ENCODE measurements at regions not wholly inside any gene's neighbourhood (a gene's known extent, or its start where the extent isn't known, plus 50 kb on each side); places are given as distances from the start of the nearest gene placed in this dataset.

DNA sequence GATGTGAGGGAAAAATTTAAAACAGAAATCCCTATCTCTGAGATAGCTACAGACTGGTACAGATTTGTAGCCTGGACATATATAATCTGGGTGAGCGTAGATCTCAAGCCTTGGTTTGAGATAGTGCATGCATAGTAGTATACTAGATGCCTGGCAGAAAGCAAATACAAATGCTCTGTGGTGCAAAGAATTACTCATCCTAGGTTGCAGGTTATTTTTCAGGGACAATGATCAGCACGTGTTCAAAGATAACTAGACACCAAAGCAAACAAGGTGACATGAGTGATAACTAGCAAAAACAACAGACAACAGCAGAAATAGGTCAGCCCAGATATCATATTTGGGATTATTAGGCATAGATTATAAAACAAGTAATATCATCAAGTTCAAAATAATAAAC, 292.5 kb downstream of the HLX start:
- TF ChIP-seq GATA2 (IDR thresholded peaks at IDR 0.05; ENCODE audit: low read depth, low read length) (no peak), GATA3 (IDR thresholded peaks at IDR 0.05; ENCODE audit: low read depth, low read length) (no peak)

Measured in SH-SY5Y (cell line).